SH-SY5Y (cell line): ENCODE measurements at regions not wholly inside any gene's neighbourhood (a gene's known extent, or its start where the extent isn't known, plus 50 kb on each side); places are given as distances from the start of the nearest gene placed in this dataset.

Source experiments
- GATA2 ChIP-seq: IDR thresholded peaks from 2 replicates; pipeline ENCODE4 v1.6.1; 2011; ENCODE audit warnings: mild to moderate bottlenecking, low read depth, low read length
- GATA3 ChIP-seq: IDR thresholded peaks from 2 replicates; pipeline ENCODE4 v1.6.1; 2011; ENCODE audit warnings: low read depth, mild to moderate bottlenecking, low read length, moderate library complexity

- TF ChIP-seq GATA3 (no peak), GATA2 (no peak)
Measured at GRCh38 chr15:79610021-79610420, 177.9 kb downstream of the MINAR1 start.
